DMS53 (cell line): ENCODE measurements at regions not wholly inside any gene's neighbourhood (a gene's known extent, or its start where the extent isn't known, plus 50 kb on each side); places are given as distances from the start of the nearest gene placed in this dataset.
"Not testable (repeated sequence)": the region's sequence is repeated elsewhere in the genome, so short reads cannot be mapped to it uniquely, and the experiment has no call there.

Source experiments
- DNase-seq: peaks from one replicate; lab custom pipeline; 2025; lab: John Stamatoyannopoulos, UW

GRCh38 chr1:96509339-96509738 lies 212.2 kb upstream of the PTBP2 start:
- no peak for DNase-seq

GRCh38 chr1:96509951-96510350 lies 211.6 kb upstream of the PTBP2 start:
- DNase-seq: no peak

GRCh38 chr1:96510391-96510790 lies 211.2 kb upstream of the PTBP2 start:
- peak; percentile 51 for DNase-seq

GRCh38 chr1:96510911-96511310 lies 210.7 kb upstream of the PTBP2 start:
- DNase-seq: peak; percentile 94

- DNase-seq: no peak
Measured at GRCh38 chr1:96513136-96513535, 208.4 kb upstream of the PTBP2 start.

GRCh38 chr1:96515430-96515829 lies 206.2 kb upstream of the PTBP2 start:
- no peak for DNase-seq

- no peak for DNase-seq
Measured at GRCh38 chr1:96515925-96516324, 205.7 kb upstream of the PTBP2 start.

GRCh38 chr1:96519851-96520578 lies 201.6 kb upstream of the PTBP2 start:
- DNase-seq: no peak

GRCh38 chr1:96520579-96520947 lies 201.0 kb upstream of the PTBP2 start:
- no peak for DNase-seq

- no peak for DNase-seq
Measured at GRCh38 chr1:96521010-96521409, 200.6 kb upstream of the PTBP2 start.

GRCh38 chr1:96521994-96522760 lies 199.4 kb upstream of the PTBP2 start:
- peak; percentile 75 for DNase-seq

- DNase-seq: no peak
Measured at GRCh38 chr1:96522927-96523326, 198.7 kb upstream of the PTBP2 start.

GRCh38 chr1:96524100-96524499 lies 197.5 kb upstream of the PTBP2 start:
- DNase-seq: no peak

GRCh38 chr1:96525657-96526557 lies 195.7 kb upstream of the PTBP2 start:
- DNase-seq: no peak

- not testable (repeated sequence) for DNase-seq
Measured at GRCh38 chr1:96528672-96529071, 192.9 kb upstream of the PTBP2 start.

GRCh38 chr1:96533820-96534219 lies 187.8 kb upstream of the PTBP2 start:
- no peak for DNase-seq

- no peak for DNase-seq
Measured at GRCh38 chr1:96536581-96536980, 185.0 kb upstream of the PTBP2 start.

- peak; percentile 98 for DNase-seq
Measured at GRCh38 chr1:96538111-96538641, 183.4 kb upstream of the PTBP2 start.

- peak; percentile 43 for DNase-seq
Measured at GRCh38 chr1:96538883-96539282, 182.7 kb upstream of the PTBP2 start.

- DNase-seq: no peak
Measured at GRCh38 chr1:96541491-96541890, 180.1 kb upstream of the PTBP2 start.

GRCh38 chr1:96544051-96544830 lies 177.3 kb upstream of the PTBP2 start:
- no peak for DNase-seq
